ENCODE measurements at regions not wholly inside any gene's neighbourhood (a gene's known extent, or its start where the extent isn't known, plus 50 kb on each side); places are given as distances from the start of the nearest gene placed in this dataset.

- TF ChIP-seq POLR2A (IDR thresholded peaks at IDR 0.05) (no peak), CTCF (IDR thresholded peaks at IDR 0.05) (no peak)
Measured at GRCh38 chr2:167471332-167471731, 583.1 kb downstream of the XIRP2 start.
